Uterus (tissue), 3 donors: ENCODE measurements at regions not wholly inside any gene's neighbourhood (a gene's known extent, or its start where the extent isn't known, plus 50 kb on each side); places are given as distances from the start of the nearest gene placed in this dataset.

Source experiments
- DNase-seq, 2 donors: peaks; one replicate each; pipeline ENCODE4 v3.0.0-alpha.2; 2019 to 2020
- H3K27ac ChIP-seq, 2 donors: fragments of 200-600 bp; sonication (generic); 1 replicate in 1 of 2; 2 replicates in 1 of 2; pipeline ENCODE4 v1.5.1; 2016 to 2018
- H3K27me3 ChIP-seq, 2 donors: fragments of 200-600 bp; sonication (generic); one replicate each; pipeline ENCODE4 v1.5.1; 2018 to 2019; ENCODE audit warnings: control low read depth in 1 of 2
- H3K36me3 ChIP-seq, 2 donors: fragments of 200-600 bp; sonication (generic); one replicate each; pipeline ENCODE4 v1.5.1; 2019; ENCODE audit warnings: control low read depth in 1 of 2
- H3K4me1 ChIP-seq, 2 donors: fragments of 200-600 bp; sonication (generic); one replicate each; pipeline ENCODE4 v1.5.1; 2018 to 2019; ENCODE audit warnings: control low read depth in 1 of 2
- H3K4me3 ChIP-seq, 2 donors: fragments of 200-600 bp; sonication (generic); 1 replicate in 1 of 2; 2 replicates in 1 of 2; pipeline ENCODE4 v1.5.1; 2018 to 2019; ENCODE audit warnings: mild to moderate bottlenecking in 1 of 2
- H3K9me3 ChIP-seq, 2 donors: fragments of 200-600 bp; sonication (generic); one replicate each; pipeline ENCODE4 v1.5.1; 2019; ENCODE audit warnings: control low read depth in 1 of 2
- POLR2A ChIP-seq, 2 donors: fragments of 450-650 bp; IDR thresholded peaks; one replicate each; pipeline ENCODE4 v1.6.1; 2016; ENCODE audit warnings: antibody characterized with exemption in 2 of 2, mild to moderate bottlenecking in 1 of 2, moderate library complexity in 1 of 2
- intact Hi-C: fragments of 100-400 bp; cut with DNase I; formaldehyde crosslinking; loops from one replicate; pipeline ENCODE4 v1.15.1; 2023; ENCODE audit warnings: low total_unique reads
- TF ChIP-seq, protein P1 (sequence below), 4 experiments: fragments of 200-600 bp in 2 of 4; fragments of 450-650 bp in 2 of 4; sonication (generic) in 2 of 4; IDR thresholded peaks; one replicate each; pipeline ENCODE4 v1.5.1; 2016 to 2019; ENCODE audit warnings: antibody characterized with exemption in 4 of 4, mild to moderate bottlenecking in 2 of 4, moderate library complexity in 1 of 4
- donor health status: DM: yes; HTN: yes; CAD: no.

GRCh38 chr3:186477033-186477432 lies 67.1 kb downstream of the CRYGS start:
- no peaks in the 10 kb centered on the region for H3K27me3 ChIP-seq

DNA sequence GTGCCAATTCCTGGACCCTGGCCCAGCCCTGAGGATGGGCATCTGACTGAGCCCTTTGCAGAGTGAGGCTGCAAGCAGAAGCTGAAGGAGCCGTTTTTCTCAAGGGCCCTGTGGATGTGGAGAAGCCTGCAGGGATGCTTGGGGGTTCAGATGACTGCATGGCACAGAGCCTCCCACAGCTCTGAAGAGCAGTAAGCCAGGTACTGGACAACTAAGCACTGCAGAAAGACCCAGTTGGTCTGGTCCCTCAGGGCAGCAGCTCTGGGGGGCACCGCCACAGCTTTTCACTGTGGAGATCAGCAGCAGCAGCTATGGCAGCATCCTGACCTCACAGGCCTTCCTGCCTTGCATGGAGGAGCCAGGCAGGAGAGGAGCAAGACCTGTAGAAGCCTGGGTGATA lies 67.6 kb downstream of the CRYGS start:
- DNase-seq = no peak
- H3K4me1 ChIP-seq = no peaks in the 10 kb centered on the region
- H3K36me3 ChIP-seq = no peaks in the 10 kb centered on the region
- intact Hi-C loops = no loop called here
- H3K27me3 ChIP-seq = no peaks in the 10 kb centered on the region
- TF ChIP-seq, protein P1, sequence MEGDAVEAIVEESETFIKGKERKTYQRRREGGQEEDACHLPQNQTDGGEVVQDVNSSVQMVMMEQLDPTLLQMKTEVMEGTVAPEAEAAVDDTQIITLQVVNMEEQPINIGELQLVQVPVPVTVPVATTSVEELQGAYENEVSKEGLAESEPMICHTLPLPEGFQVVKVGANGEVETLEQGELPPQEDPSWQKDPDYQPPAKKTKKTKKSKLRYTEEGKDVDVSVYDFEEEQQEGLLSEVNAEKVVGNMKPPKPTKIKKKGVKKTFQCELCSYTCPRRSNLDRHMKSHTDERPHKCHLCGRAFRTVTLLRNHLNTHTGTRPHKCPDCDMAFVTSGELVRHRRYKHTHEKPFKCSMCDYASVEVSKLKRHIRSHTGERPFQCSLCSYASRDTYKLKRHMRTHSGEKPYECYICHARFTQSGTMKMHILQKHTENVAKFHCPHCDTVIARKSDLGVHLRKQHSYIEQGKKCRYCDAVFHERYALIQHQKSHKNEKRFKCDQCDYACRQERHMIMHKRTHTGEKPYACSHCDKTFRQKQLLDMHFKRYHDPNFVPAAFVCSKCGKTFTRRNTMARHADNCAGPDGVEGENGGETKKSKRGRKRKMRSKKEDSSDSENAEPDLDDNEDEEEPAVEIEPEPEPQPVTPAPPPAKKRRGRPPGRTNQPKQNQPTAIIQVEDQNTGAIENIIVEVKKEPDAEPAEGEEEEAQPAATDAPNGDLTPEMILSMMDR (IDR thresholded peaks at IDR 0.05) = no peak
- no peak for TF ChIP-seq POLR2A (IDR thresholded peaks at IDR 0.05)
- no peak overlapping the region for H3K4me3 ChIP-seq
- no peak overlapping the region for H3K27ac ChIP-seq
- no peaks in the 10 kb centered on the region for H3K9me3 ChIP-seq

More at GRCh38 chr3:186477033-186477432, 67.1 kb downstream of the CRYGS start:
- H3K4me3 ChIP-seq = no peak overlapping the region
- TF ChIP-seq, protein P1 (IDR thresholded peaks at IDR 0.05) = no peak
- no peak for TF ChIP-seq POLR2A (IDR thresholded peaks at IDR 0.05)
- intact Hi-C loops = no loop called here
- no peak for DNase-seq
- H3K27ac ChIP-seq = no peak overlapping the region
- H3K4me1 ChIP-seq = no peaks in the 10 kb centered on the region
- no peaks in the 10 kb centered on the region for H3K36me3 ChIP-seq
- H3K9me3 ChIP-seq = no peaks in the 10 kb centered on the region

- DNase-seq = no peak
- Histone ChIP-seq H3K4me3 (no peak overlapping the region), H3K9me3 (no peaks in the 10 kb centered on the region), H3K27me3 (no peaks in the 10 kb centered on the region), H3K36me3 (no peaks in the 10 kb centered on the region), H3K27ac (no peak overlapping the region), H3K4me1 (no peaks in the 10 kb centered on the region)
- TF ChIP-seq POLR2A (IDR thresholded peaks at IDR 0.05) = no peak
- TF ChIP-seq, protein P1 (IDR thresholded peaks at IDR 0.05) = no peak
- intact Hi-C loops = no loop called here
Observed at GRCh38 chr3:186476044-186476468, 68.1 kb downstream of the CRYGS start.

DNA sequence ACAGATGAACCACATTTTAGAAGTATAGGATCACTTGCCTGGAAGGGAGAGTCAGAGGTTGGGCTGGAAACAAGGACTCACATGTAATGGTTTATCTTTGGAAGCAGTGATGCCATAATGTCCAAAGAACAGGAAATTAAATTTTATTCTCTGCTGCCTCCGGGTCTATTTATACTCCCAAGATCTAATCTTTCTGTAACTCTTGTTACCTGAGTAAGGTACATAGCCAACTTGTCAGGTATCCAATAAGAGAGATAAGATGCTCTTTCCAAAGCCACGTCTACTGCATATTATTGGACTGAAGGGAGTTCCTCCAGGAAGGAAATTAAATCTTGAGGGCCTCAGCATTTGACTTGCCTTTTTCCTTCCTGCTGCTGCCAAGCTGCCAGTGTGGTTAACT lies 71.0 kb downstream of the CRYGS start:
- TF ChIP-seq, protein P1 (IDR thresholded peaks at IDR 0.05) = no peak
- no peak for TF ChIP-seq POLR2A (IDR thresholded peaks at IDR 0.05)
- Histone ChIP-seq H3K4me3 (no peak overlapping the region), H3K27me3 (no peaks in the 10 kb centered on the region), H3K4me1 (no peaks in the 10 kb centered on the region), H3K36me3 (no peaks in the 10 kb centered on the region), H3K27ac (no peak overlapping the region), H3K9me3 (no peaks in the 10 kb centered on the region)
- DNase-seq = no peak
- intact Hi-C loops = no loop called here

GRCh38 chr3:186472456-186473008 lies 71.6 kb downstream of the CRYGS start:
- no peak overlapping the region for H3K27ac ChIP-seq
- no peaks in the 10 kb centered on the region for H3K9me3 ChIP-seq
- H3K36me3 ChIP-seq = no peaks in the 10 kb centered on the region
- no peaks in the 10 kb centered on the region for H3K4me1 ChIP-seq
- no peak overlapping the region for H3K4me3 ChIP-seq
- intact Hi-C loops = no loop called here
- no peaks in the 10 kb centered on the region for H3K27me3 ChIP-seq
- TF ChIP-seq, protein P1 (IDR thresholded peaks at IDR 0.05) = no peak
- no peak for TF ChIP-seq POLR2A (IDR thresholded peaks at IDR 0.05)
- no peak for DNase-seq
